HFF-Myc (cell line): ENCODE measurements at regions not wholly inside any gene's neighbourhood (a gene's known extent, or its start where the extent isn't known, plus 50 kb on each side); places are given as distances from the start of the nearest gene placed in this dataset.
"Not testable (repeated sequence)": the region's sequence is repeated elsewhere in the genome, so short reads cannot be mapped to it uniquely, and the experiment has no call there.

Source experiments
- DNase-seq: peaks from one replicate; pipeline ENCODE4 v3.0.0-alpha.2; 2011; ENCODE audit warnings: low read depth; ENCODE audit errors: extremely low read depth
- H3K4me3 ChIP-seq: replicated peaks from 2 replicates; pipeline ENCODE4 v1.5.1; 2011; ENCODE audit warnings: low read depth, mild to moderate bottlenecking, control low read depth, low read length
- CTCF ChIP-seq: IDR thresholded peaks from 2 replicates; pipeline ENCODE4 v1.5.1; 2012; ENCODE audit warnings: mild to moderate bottlenecking, low read depth, low read length, control low read depth; ENCODE audit errors: missing control alignments

DNA sequence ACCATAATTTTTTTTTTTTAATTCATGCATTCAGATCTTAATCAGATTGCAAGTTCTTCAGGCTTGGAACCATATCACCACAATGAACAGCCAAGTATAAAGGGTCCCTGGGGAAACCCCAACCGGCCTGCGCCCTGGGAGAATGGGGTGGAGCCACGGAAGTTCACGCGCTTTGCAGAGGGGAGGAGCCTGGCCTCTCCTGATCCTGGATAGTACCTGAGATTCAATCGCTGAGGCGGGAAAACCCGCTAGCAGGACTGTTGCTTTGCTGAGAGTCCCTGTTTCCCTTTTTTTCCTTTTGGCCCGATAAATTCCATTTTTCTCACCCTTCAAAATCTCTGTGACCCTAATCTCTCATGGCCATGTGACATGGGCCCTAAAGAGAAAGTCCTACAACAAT lies 385.1 kb downstream of the IRS2 start:
- TF ChIP-seq CTCF, result no peak

DNA sequence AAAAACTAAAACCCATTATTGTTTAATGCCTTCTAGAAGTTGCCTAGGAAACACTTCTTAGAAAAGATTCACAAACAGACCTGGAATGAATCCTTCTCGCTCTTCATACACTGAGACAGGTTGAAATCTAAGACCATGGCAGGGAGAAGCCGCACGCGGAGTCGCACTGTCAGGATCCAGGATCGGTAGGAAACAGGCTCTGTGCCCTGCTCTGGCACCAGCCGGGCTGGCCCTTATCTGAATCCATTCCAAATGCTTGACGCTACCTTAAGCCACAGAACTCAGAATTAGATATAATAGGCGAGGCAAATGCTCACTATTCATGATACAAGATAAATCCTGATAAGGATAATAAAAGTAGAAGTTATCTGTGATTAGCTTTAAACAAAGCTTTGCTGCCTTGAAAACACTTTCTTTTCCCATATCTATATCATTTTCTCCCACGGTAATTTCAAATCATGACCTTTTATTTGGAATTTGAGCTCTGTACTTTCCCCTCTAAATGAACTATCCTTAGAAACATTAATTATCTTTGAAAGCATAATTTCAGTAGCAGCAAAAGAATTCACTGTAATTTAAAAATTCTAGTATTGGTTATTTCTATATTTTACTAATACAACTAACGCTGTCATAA lies 385.6 kb downstream of the IRS2 start:
- no peak for TF ChIP-seq CTCF

More for the DNA sequence above, 385.1 kb downstream of the IRS2 start:
- no peak overlapping the region for H3K4me3 ChIP-seq
- no peak for DNase-seq

GRCh38 chr13:109400209-109400608 lies 386.2 kb downstream of the IRS2 start:
- DNase-seq, result no peak
- H3K4me3 ChIP-seq, result no peak overlapping the region
- TF ChIP-seq CTCF, result no peak

More for the DNA sequence above, 385.6 kb downstream of the IRS2 start:
- H3K4me3 ChIP-seq, result no peak overlapping the region
- DNase-seq, result no peak

DNA sequence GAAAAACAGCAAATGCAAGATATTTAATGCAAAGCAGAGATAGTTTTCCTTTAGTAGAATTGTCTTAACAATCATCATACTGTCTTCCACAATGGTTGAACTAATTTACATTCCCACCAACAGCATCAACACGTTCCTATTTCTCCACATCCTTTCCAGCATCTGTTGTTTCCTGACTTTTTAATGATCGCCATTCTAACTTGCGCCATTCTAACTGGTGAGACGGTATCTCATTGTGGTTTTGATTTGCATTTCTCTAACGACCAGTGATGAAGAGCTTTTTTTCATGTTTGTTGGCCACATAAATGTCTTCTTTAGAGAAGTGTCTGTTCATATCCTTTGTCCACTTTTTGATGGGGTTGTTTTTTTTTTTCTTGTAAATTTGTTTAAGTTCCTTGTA lies 388.3 kb downstream of the IRS2 start:
- DNase-seq, H3K4me3 ChIP-seq: not testable (repeated sequence)

GRCh38 chr13:109397285-109397684 lies 389.1 kb downstream of the IRS2 start:
- H3K4me3 ChIP-seq, result no peak overlapping the region
- TF ChIP-seq CTCF, result no peak
- no peak for DNase-seq

DNA sequence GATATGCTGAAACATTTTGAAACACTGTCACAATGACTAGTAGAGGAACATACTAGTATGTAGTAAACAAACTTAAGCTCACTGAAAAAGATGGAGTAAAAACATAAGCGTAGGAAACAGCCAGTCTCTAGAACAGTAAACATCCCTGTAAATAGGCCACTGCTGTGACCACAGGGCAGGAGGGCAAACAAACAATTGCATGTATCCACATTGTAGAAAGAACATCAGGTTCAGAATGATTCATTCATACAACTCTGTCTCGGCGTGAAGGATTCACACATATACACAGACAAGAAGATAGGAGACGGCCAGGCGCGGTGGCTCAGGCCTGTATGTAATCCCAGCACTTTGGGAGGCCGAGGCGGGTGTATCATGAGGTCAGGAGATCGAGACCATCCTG lies 390.1 kb downstream of the IRS2 start:
- no peak overlapping the region for H3K4me3 ChIP-seq
- no peak for TF ChIP-seq CTCF
- no peak for DNase-seq

GRCh38 chr13:109395014-109395413 lies 391.4 kb downstream of the IRS2 start:
- no peak overlapping the region for H3K4me3 ChIP-seq
- DNase-seq, result no peak
- no peak for TF ChIP-seq CTCF
